ENCODE measurements at regions not wholly inside any gene's neighbourhood (a gene's known extent, or its start where the extent isn't known, plus 50 kb on each side); places are given as distances from the start of the nearest gene placed in this dataset.

- H3K27me3 ChIP-seq: no peaks in the 10 kb centered on the region
- no peak overlapping the region for H3K27ac ChIP-seq
- no peaks in the 10 kb centered on the region for H3K36me3 ChIP-seq
- WGBS, 2 donors (ENCODE audit: low coverage in 1 of 2): 83 to 92% methylated on average over 1 to 2 of the region's 2 CpGs
- no peak for ATAC-seq
- no peaks in the 10 kb centered on the region for H3K9me3 ChIP-seq
- H3K4me3 ChIP-seq: no peak overlapping the region
- no peaks in the 10 kb centered on the region for H3K4me1 ChIP-seq
- TF ChIP-seq POLR2AphosphoS5 (IDR thresholded peaks at IDR 0.05) (no peak), EP300 (IDR thresholded peaks at IDR 0.05) (no peak)
Observed at GRCh38 chr2:203592470-203592869, 57.4 kb upstream of the RAPH1 start.

DNA sequence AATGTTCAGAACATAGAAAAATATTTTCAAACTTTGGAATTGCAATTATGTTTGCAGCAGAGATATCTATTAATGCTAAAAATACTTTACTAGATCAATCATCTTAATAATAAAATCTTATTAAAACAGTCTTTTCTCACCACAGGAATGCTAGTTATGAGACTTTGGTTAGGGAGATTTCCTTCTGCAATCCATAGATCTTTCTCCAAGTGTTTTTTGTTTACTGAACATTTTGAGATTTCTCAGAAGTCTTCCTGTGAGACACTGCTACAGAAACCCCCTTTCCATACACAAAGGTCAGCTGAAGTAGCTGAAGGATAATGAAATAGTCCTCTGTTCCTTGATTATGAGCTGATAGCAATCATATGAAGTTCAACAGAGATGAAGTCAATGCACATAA is 59.4 kb upstream of the RAPH1 start:
- no peak overlapping the region for H3K27ac ChIP-seq
- no peak overlapping the region for H3K4me3 ChIP-seq
- H3K4me1 ChIP-seq: no peaks in the 10 kb centered on the region
- TF ChIP-seq EP300 (IDR thresholded peaks at IDR 0.05) (no peak), POLR2A (IDR thresholded peaks at IDR 0.05) (no peak), POLR2AphosphoS5 (IDR thresholded peaks at IDR 0.05) (no peak)
- TF ChIP-seq, protein P1, sequence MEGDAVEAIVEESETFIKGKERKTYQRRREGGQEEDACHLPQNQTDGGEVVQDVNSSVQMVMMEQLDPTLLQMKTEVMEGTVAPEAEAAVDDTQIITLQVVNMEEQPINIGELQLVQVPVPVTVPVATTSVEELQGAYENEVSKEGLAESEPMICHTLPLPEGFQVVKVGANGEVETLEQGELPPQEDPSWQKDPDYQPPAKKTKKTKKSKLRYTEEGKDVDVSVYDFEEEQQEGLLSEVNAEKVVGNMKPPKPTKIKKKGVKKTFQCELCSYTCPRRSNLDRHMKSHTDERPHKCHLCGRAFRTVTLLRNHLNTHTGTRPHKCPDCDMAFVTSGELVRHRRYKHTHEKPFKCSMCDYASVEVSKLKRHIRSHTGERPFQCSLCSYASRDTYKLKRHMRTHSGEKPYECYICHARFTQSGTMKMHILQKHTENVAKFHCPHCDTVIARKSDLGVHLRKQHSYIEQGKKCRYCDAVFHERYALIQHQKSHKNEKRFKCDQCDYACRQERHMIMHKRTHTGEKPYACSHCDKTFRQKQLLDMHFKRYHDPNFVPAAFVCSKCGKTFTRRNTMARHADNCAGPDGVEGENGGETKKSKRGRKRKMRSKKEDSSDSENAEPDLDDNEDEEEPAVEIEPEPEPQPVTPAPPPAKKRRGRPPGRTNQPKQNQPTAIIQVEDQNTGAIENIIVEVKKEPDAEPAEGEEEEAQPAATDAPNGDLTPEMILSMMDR (IDR thresholded peaks at IDR 0.05): no peak
- H3K36me3 ChIP-seq: no peaks in the 10 kb centered on the region
- H3K9me3 ChIP-seq: no peaks in the 10 kb centered on the region
- no peak for ATAC-seq
- H3K27me3 ChIP-seq: no peaks in the 10 kb centered on the region

DNA sequence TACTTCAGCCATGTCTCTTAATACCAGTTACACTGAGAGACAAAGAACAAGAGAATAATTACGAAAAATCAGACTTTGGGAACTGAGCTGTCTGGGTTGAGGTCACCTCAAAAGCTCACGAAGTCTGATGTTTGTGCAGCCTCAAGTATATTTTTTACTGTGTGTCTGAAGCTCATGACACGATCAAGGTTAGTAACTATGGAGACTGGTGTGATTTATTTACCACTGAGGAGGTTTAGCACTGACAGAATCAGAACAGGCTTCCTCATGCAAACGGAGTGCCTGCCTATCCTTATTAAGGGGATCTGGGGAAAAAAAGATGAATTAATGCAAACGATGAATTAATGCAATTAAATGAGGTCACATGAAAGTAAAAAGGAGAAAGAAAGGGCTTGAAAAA is 61.1 kb upstream of the RAPH1 start:
- ATAC-seq: no peak
- no peaks in the 10 kb centered on the region for H3K27me3 ChIP-seq
- TF ChIP-seq, protein P1 (IDR thresholded peaks at IDR 0.05): no peak
- TF ChIP-seq POLR2AphosphoS5 (IDR thresholded peaks at IDR 0.05): no peak
- TF ChIP-seq EP300 (IDR thresholded peaks at IDR 0.05): no peak
- TF ChIP-seq POLR2A (IDR thresholded peaks at IDR 0.05): no peak
- no peak overlapping the region for H3K27ac ChIP-seq
- H3K36me3 ChIP-seq: no peaks in the 10 kb centered on the region
- 51 to 67% methylated on average over 4 to 5 of the region's 5 CpGs for WGBS, 2 donors (ENCODE audit: low coverage in 1 of 2)
- no peaks in the 10 kb centered on the region for H3K9me3 ChIP-seq
- H3K4me3 ChIP-seq: no peak overlapping the region
- H3K4me1 ChIP-seq: no peaks in the 10 kb centered on the region

DNA sequence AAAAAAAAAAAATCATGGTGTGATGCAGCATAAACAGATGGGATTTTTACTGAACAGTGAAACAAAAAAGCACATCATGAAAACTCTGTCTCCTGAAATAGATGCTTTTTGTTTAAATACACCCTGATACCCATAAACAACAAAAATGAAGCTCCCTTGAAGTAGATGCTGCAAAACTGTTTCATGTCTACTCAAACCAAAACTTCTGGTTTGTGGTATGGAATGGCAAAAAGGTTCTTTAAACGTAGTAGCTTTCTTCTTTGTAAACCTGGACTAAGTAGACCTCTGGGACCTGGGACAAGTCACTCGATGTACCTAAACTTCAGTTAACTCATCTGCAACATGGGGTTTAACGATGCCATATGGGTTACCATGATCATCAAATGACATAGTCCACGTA is 64.4 kb upstream of the RAPH1 start:
- H3K9me3 ChIP-seq: no peaks in the 10 kb centered on the region
- H3K36me3 ChIP-seq: no peaks in the 10 kb centered on the region
- no peak for ATAC-seq
- H3K27me3 ChIP-seq: no peaks in the 10 kb centered on the region
- no peak overlapping the region for H3K4me3 ChIP-seq
- no peak overlapping the region for H3K27ac ChIP-seq
- WGBS, 2 donors (ENCODE audit: low coverage in 1 of 2): 83 to 86% methylated on average over 4 of the region's 4 CpGs
- TF ChIP-seq POLR2AphosphoS5 (IDR thresholded peaks at IDR 0.05) (no peak), EP300 (IDR thresholded peaks at IDR 0.05) (no peak), POLR2A (IDR thresholded peaks at IDR 0.05) (no peak)
- TF ChIP-seq, protein P1 (IDR thresholded peaks at IDR 0.05): no peak
- H3K4me1 ChIP-seq: no peaks in the 10 kb centered on the region

- no peaks in the 10 kb centered on the region for H3K36me3 ChIP-seq
- WGBS, 2 donors (ENCODE audit: low coverage in 1 of 2): 99% methylated on average over 6 of the region's 6 CpGs; no CpG with 5 or more reads in 1 of the 2 donors
- no peak overlapping the region for H3K4me3 ChIP-seq
- H3K9me3 ChIP-seq: no peaks in the 10 kb centered on the region
- TF ChIP-seq POLR2A (IDR thresholded peaks at IDR 0.05): no peak
- TF ChIP-seq EP300 (IDR thresholded peaks at IDR 0.05): no peak
- TF ChIP-seq POLR2AphosphoS5 (IDR thresholded peaks at IDR 0.05): no peak
- TF ChIP-seq, protein P1 (IDR thresholded peaks at IDR 0.05): no peak
- H3K27ac ChIP-seq: no peak overlapping the region
- no peaks in the 10 kb centered on the region for H3K27me3 ChIP-seq
- ATAC-seq: no peak
- peaks cover 0 to 5% (median 0%) of the 10 kb centered on the region in 3 donors for H3K4me1 ChIP-seq
Observed at GRCh38 chr2:203600286-203600685, 65.2 kb upstream of the RAPH1 start.
